Activated CD8-positive, alpha-beta T cell treated with anti-CD3 and anti-CD28 coated beads for 36 hours (primary cell): ENCODE measurements at regions not wholly inside any gene's neighbourhood (a gene's known extent, or its start where the extent isn't known, plus 50 kb on each side); places are given as distances from the start of the nearest gene placed in this dataset.

Experiments
- ATAC-seq: fragments of 200-7000 bp; cut with Tn5 transposase; one replicate; pipeline ENCODE4 v1.10.0; 2021; ENCODE audit warnings: mild to moderate bottlenecking, moderate library complexity
- CTCF ChIA-PET: fragments of 350-600 bp; sonication (Branson Sonifier 250); formaldehyde crosslinking; loops from one replicate; lab custom pipeline; 2021; ENCODE audit warnings: antibody characterized with exemption; lab: Charles Lee
- POLR2A ChIA-PET: fragments of 350-600 bp; sonication (Branson Sonifier 250); formaldehyde crosslinking; loops from one replicate; lab custom pipeline; 2021; ENCODE audit warnings: antibody characterized with exemption; lab: Charles Lee
- DNase-seq: peaks from one replicate; pipeline ENCODE4 v3.0.0-alpha.2; 2020
- H3K27ac Mint-ChIP-seq: one replicate; pipeline ENCODE4 v1.8.0; 2021; ENCODE audit warnings: mild to moderate bottlenecking, mixed read lengths
- H3K27me3 Mint-ChIP-seq: one replicate; pipeline ENCODE4 v1.8.0; 2021; ENCODE audit warnings: mixed read lengths
- H3K36me3 Mint-ChIP-seq: one replicate; pipeline ENCODE4 v1.8.0; 2021; ENCODE audit warnings: low read depth, mixed read lengths
- H3K4me1 Mint-ChIP-seq: one replicate; pipeline ENCODE4 v1.8.0; 2021; ENCODE audit warnings: low read depth, mixed read lengths
- H3K4me3 Mint-ChIP-seq: one replicate; pipeline ENCODE4 v1.8.0; 2021; ENCODE audit warnings: mild to moderate bottlenecking, moderate library complexity, mixed read lengths
- H3K9me3 Mint-ChIP-seq: one replicate; pipeline ENCODE4 v1.8.0; 2021; ENCODE audit warnings: mixed read lengths
- intact Hi-C: fragments of 100-400 bp; cut with micrococcal nuclease; formaldehyde crosslinking; loops from one replicate; pipeline ENCODE4 v1.10.0; 2022
- TF ChIP-seq, protein P1 (sequence below): fragments of 200-600 bp; IDR thresholded peaks from one replicate; pipeline ENCODE4 v1.8.0; 2022; ENCODE audit warnings: antibody characterized with exemption, mild to moderate bottlenecking

- DNase-seq, result no peak
- Mint-ChIP-seq H3K4me3 (no peak overlapping the region), H3K27me3 (peaks cover 7% of the 10 kb centered on the region), H3K27ac (no peak overlapping the region), H3K36me3 (no peaks in the 10 kb centered on the region), H3K4me1 (no peaks in the 10 kb centered on the region), H3K9me3 (no peaks in the 10 kb centered on the region)
- intact Hi-C loops, result no loop called here
- no peak for ATAC-seq
- TF ChIP-seq, protein P1, sequence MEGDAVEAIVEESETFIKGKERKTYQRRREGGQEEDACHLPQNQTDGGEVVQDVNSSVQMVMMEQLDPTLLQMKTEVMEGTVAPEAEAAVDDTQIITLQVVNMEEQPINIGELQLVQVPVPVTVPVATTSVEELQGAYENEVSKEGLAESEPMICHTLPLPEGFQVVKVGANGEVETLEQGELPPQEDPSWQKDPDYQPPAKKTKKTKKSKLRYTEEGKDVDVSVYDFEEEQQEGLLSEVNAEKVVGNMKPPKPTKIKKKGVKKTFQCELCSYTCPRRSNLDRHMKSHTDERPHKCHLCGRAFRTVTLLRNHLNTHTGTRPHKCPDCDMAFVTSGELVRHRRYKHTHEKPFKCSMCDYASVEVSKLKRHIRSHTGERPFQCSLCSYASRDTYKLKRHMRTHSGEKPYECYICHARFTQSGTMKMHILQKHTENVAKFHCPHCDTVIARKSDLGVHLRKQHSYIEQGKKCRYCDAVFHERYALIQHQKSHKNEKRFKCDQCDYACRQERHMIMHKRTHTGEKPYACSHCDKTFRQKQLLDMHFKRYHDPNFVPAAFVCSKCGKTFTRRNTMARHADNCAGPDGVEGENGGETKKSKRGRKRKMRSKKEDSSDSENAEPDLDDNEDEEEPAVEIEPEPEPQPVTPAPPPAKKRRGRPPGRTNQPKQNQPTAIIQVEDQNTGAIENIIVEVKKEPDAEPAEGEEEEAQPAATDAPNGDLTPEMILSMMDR, result no peak
- ChIA-PET CTCF (no interaction called here), POLR2A (interaction anchor here (0.6 kb wide), 1 partner anchor 42 kb away, joined by 3 read pairs; no protein-coding TSS in a partner anchor)
Measured at GRCh38 chr10:132479024-132479602, 58.5 kb upstream of the INPP5A start.

DNA sequence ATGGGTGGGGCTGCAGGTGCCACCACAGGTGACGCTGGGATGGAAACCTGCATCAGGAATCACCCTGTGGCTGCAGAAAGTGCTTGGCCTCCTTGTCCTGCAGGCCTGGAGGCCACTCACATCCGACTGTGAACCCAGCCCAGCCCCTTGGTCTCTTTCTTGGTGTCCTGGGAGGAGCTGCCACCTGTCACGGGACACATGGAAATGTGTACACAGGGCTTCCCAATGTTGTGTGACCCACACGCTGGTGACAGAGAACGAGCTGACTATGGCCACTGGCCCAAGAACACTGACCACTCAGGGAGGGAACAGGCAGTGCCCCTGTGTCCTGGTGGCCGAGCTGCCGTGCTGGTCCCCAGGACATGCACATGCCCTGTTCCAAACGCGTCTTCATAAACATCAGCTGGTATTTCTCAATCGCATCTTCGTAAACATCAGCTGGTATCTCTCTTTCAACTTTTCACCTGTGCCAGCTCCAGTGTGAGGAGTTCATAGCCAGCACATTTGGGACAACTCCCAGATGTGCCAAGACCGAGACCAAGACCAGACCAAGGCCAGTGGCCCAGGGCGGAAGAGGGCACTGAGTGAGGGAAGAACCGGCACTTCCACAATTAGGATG, 57.9 kb upstream of the INPP5A start:
- POLR2A ChIA-PET, result interaction anchor here (0.6 kb wide), 1 partner anchor 41 kb away, joined by 3 read pairs; no protein-coding TSS in a partner anchor
- CTCF ChIA-PET, result no interaction called here
- ATAC-seq, result no peak
- TF ChIP-seq, protein P1, result no peak
- H3K27me3 Mint-ChIP-seq, result peaks cover 7% of the 10 kb centered on the region
- no peak overlapping the region for H3K4me3 Mint-ChIP-seq
- H3K27ac Mint-ChIP-seq, result no peak overlapping the region
- intact Hi-C loops, result no loop called here
- no peaks in the 10 kb centered on the region for H3K9me3 Mint-ChIP-seq
- no peaks in the 10 kb centered on the region for H3K4me1 Mint-ChIP-seq
- H3K36me3 Mint-ChIP-seq, result no peaks in the 10 kb centered on the region
- no peak for DNase-seq

DNA sequence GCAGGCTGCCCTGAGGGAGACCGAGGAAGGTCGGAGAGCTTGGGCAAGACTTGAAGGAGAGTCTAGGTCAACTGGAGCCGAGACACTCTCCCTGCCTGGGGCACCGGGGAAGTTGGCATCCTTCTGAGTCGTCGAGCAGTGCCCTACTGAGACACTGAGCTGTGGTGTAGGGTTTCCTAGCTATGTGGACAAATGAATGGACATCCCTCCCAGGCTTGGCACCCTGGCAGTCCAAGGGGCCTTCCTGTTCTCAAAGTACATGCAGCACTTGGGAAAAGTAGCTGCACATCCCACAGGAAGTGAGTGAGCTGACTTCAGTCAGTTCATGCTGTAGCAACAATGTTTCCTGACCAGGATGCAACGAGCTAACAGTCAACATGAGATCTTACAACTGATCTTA, 57.2 kb upstream of the INPP5A start:
- Mint-ChIP-seq H3K27me3 (peaks cover 7% of the 10 kb centered on the region), H3K36me3 (no peaks in the 10 kb centered on the region), H3K27ac (no peak overlapping the region), H3K4me1 (no peaks in the 10 kb centered on the region), H3K4me3 (no peak overlapping the region), H3K9me3 (no peaks in the 10 kb centered on the region)
- intact Hi-C loops, result no loop called here
- CTCF ChIA-PET, result no interaction called here
- POLR2A ChIA-PET, result no interaction called here
- DNase-seq (no peak), ATAC-seq (no peak)
- TF ChIP-seq, protein P1, result no peak

GRCh38 chr10:132481690-132482089, 55.9 kb upstream of the INPP5A start:
- intact Hi-C loops, result no loop called here
- TF ChIP-seq, protein P1, result no peak
- Mint-ChIP-seq H3K4me1 (no peaks in the 10 kb centered on the region), H3K4me3 (no peak overlapping the region), H3K27ac (no peak overlapping the region), H3K9me3 (no peaks in the 10 kb centered on the region), H3K27me3 (peaks cover 7% of the 10 kb centered on the region), H3K36me3 (no peaks in the 10 kb centered on the region)
- DNase-seq, result no peak
- CTCF ChIA-PET, result no interaction called here
- ATAC-seq, result no peak
- POLR2A ChIA-PET, result no interaction called here

DNA sequence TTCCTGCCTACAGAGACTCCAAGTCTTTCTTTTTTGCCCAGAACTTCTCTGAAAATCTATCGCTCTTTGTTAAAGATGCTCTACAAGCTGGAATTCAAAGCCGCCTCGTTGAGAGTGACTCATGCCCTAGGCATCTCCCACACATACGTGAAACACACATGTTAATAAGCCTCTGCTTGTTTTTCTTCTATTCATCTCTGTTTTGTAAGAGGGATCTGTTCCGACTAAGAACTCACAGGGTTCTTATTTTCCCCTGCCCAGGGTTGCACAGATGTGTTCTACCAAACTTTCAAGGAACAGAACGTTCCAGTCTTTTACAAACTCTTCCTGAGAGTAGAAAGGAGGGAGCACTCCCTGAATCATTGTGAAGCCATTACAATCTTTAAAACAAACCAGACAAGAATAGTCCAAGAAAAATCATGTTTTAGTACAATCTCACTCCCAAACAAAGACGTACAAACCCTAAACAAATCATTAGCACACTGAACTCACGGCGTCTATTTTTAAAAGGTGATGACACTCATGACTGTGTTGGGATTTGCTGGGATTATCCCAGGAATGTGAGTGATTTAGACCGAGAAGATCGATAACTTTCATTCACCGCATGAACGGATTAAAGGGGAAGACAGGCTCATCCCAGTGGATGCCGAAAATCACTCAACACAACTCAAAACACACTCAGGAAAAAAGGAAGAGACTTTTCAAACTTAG, 55.3 kb upstream of the INPP5A start:
- no peak overlapping the region for H3K4me3 Mint-ChIP-seq
- TF ChIP-seq, protein P1, result no peak
- DNase-seq (no peak), ATAC-seq (no peak)
- ChIA-PET POLR2A (no interaction called here), CTCF (no interaction called here)
- H3K27ac Mint-ChIP-seq, result no peak overlapping the region
- peaks cover 7% of the 10 kb centered on the region for H3K27me3 Mint-ChIP-seq
- H3K4me1 Mint-ChIP-seq, result no peaks in the 10 kb centered on the region
- H3K9me3 Mint-ChIP-seq, result no peaks in the 10 kb centered on the region
- no peaks in the 10 kb centered on the region for H3K36me3 Mint-ChIP-seq
- intact Hi-C loops, result no loop called here
